C4-2B (cell line): ENCODE measurements at regions not wholly inside any gene's neighbourhood (a gene's known extent, or its start where the extent isn't known, plus 50 kb on each side); places are given as distances from the start of the nearest gene placed in this dataset.

ENCODE experiments used
- H3K27ac ChIP-seq: fragments of 450-650 bp; 2 replicates; pipeline ENCODE4 v1.5.1; 2017
- ZFX ChIP-seq: fragments of 450-650 bp; IDR thresholded peaks from 2 replicates; pipeline ENCODE4 v1.6.1; 2017
- TF ChIP-seq, protein P1 (sequence below): fragments of 450-650 bp; conservative IDR thresholded peaks from 2 replicates; pipeline ENCODE4 v1.5.1; 2017; ENCODE audit warnings: mild to moderate bottlenecking

- TF ChIP-seq, protein P1, sequence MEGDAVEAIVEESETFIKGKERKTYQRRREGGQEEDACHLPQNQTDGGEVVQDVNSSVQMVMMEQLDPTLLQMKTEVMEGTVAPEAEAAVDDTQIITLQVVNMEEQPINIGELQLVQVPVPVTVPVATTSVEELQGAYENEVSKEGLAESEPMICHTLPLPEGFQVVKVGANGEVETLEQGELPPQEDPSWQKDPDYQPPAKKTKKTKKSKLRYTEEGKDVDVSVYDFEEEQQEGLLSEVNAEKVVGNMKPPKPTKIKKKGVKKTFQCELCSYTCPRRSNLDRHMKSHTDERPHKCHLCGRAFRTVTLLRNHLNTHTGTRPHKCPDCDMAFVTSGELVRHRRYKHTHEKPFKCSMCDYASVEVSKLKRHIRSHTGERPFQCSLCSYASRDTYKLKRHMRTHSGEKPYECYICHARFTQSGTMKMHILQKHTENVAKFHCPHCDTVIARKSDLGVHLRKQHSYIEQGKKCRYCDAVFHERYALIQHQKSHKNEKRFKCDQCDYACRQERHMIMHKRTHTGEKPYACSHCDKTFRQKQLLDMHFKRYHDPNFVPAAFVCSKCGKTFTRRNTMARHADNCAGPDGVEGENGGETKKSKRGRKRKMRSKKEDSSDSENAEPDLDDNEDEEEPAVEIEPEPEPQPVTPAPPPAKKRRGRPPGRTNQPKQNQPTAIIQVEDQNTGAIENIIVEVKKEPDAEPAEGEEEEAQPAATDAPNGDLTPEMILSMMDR: no peak
- TF ChIP-seq ZFX: no peak
- no peak overlapping the region for H3K27ac ChIP-seq
These were observed 220.6 kb downstream of the C9orf50 start for GRCh38 chr9:129400001-129400970.

GRCh38 chr9:129399634-129399990, 221.3 kb downstream of the C9orf50 start:
- TF ChIP-seq, protein P1: no peak
- no peak for TF ChIP-seq ZFX
- H3K27ac ChIP-seq: no peak overlapping the region

DNA sequence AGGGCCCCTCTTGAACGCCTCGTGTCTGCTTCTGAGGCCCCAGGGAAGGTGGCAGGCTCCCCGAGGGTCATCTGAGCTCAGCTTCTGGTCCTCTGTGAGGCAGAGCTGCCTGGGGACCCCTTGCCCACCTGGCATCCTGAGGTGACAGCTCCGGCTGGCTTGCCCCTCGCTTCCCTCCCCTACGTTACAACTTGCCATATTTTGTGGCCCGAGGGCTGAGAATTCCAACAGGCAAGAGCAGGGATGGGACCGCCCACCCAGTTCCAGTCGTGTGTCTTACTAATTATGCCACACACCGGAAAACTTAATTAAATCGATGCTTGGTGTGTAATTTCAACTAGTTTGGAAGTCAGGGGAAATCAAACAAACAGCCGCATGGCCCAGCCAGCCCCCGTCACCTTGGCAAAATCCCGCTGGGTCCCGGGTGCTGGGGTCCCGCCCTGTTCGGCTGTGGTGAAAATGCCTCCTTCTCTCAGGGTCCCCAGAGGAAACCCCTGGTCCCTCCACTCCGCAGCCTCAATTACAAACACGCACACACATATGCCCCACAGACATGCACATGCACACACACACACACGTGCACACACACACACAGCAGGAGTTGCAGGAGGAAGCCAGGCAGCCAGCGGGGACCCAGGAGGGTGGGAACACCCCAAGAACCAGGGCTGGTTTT, 221.0 kb upstream of the IER5L start:
- TF ChIP-seq, protein P1: no peak
- no peak for TF ChIP-seq ZFX
- no peak overlapping the region for H3K27ac ChIP-seq

- TF ChIP-seq, protein P1: no peak
- TF ChIP-seq ZFX: no peak
- H3K27ac ChIP-seq: no peak overlapping the region
These were observed 220.3 kb upstream of the IER5L start for GRCh38 chr9:129398101-129398960.

GRCh38 chr9:129397335-129397734, 219.3 kb upstream of the IER5L start:
- no peak for TF ChIP-seq ZFX
- TF ChIP-seq, protein P1: no peak
- no peak overlapping the region for H3K27ac ChIP-seq

- H3K27ac ChIP-seq: no peak overlapping the region
- TF ChIP-seq ZFX: no peak
- TF ChIP-seq, protein P1: no peak
These were observed 218.3 kb upstream of the IER5L start for GRCh38 chr9:129396365-129396708.
